Nephron progenitor cell (in vitro differentiated cells): ENCODE measurements at regions not wholly inside any gene's neighbourhood (a gene's known extent, or its start where the extent isn't known, plus 50 kb on each side); places are given as distances from the start of the nearest gene placed in this dataset.

Experiments used
- DNase-seq: peaks from one replicate; pipeline ENCODE4 v3.0.0; 2021
- H3K27ac Mint-ChIP-seq: 2 replicates; pipeline ENCODE4 v1.8.0; 2021; ENCODE audit warnings: mild to moderate bottlenecking, moderate library complexity, mixed read lengths
- H3K27me3 Mint-ChIP-seq: 2 replicates; pipeline ENCODE4 v1.8.0; 2021; ENCODE audit warnings: mild to moderate bottlenecking, low read depth, mixed read lengths; ENCODE audit not compliant: poor library complexity
- H3K36me3 Mint-ChIP-seq: 2 replicates; pipeline ENCODE4 v1.8.0; 2021; ENCODE audit warnings: low read depth, mixed read lengths
- H3K4me1 Mint-ChIP-seq: 2 replicates; pipeline ENCODE4 v1.8.0; 2021; ENCODE audit warnings: mixed read lengths
- H3K4me3 Mint-ChIP-seq: 2 replicates; pipeline ENCODE4 v1.8.0; 2021; ENCODE audit warnings: mild to moderate bottlenecking, moderate library complexity, mixed read lengths
- H3K9me3 Mint-ChIP-seq: 2 replicates; pipeline ENCODE4 v1.8.0; 2021; ENCODE audit warnings: mild to moderate bottlenecking, moderate library complexity, mixed read lengths
- CTCF ChIP-seq: fragments of 200-600 bp; sonication (generic); IDR thresholded peaks from 2 replicates; pipeline ENCODE4 v1.5.0; 2021; ENCODE audit warnings: antibody characterized with exemption

- DNase-seq = no peak
- H3K27me3 Mint-ChIP-seq = peaks cover 3% of the 10 kb centered on the region
- TF ChIP-seq CTCF = no peak
Observed at GRCh38 chr11:92302770-92303169, 78.2 kb downstream of the FAT3 start.

GRCh38 chr11:92304271-92304670 is 79.7 kb downstream of the FAT3 start:
- DNase-seq = no peak
- H3K36me3 Mint-ChIP-seq = peaks cover 13% of the 10 kb centered on the region
- H3K9me3 Mint-ChIP-seq = no peaks in the 10 kb centered on the region
- H3K27me3 Mint-ChIP-seq = peaks cover 3% of the 10 kb centered on the region
- no peak for TF ChIP-seq CTCF
- H3K4me1 Mint-ChIP-seq = peaks cover 44% of the 10 kb centered on the region
- H3K27ac Mint-ChIP-seq = peak overlapping the region; percentile 81
- H3K4me3 Mint-ChIP-seq = no peak overlapping the region

More at GRCh38 chr11:92302770-92303169, 78.2 kb downstream of the FAT3 start:
- Mint-ChIP-seq H3K4me3 (no peak overlapping the region), H3K9me3 (no peaks in the 10 kb centered on the region), H3K27ac (no peak overlapping the region), H3K4me1 (peaks cover 44% of the 10 kb centered on the region), H3K36me3 (peaks cover 13% of the 10 kb centered on the region)

- peak overlapping the region; percentile 51 for H3K27ac Mint-ChIP-seq
- peaks cover 9% of the 10 kb centered on the region for H3K36me3 Mint-ChIP-seq
- H3K4me1 Mint-ChIP-seq = peaks cover 45% of the 10 kb centered on the region
- no peak for TF ChIP-seq CTCF
- DNase-seq = no peak
- no peak overlapping the region for H3K4me3 Mint-ChIP-seq
- peaks cover 3% of the 10 kb centered on the region for H3K27me3 Mint-ChIP-seq
- H3K9me3 Mint-ChIP-seq = no peaks in the 10 kb centered on the region
Observed at GRCh38 chr11:92306966-92307510, 82.4 kb downstream of the FAT3 start.

DNA sequence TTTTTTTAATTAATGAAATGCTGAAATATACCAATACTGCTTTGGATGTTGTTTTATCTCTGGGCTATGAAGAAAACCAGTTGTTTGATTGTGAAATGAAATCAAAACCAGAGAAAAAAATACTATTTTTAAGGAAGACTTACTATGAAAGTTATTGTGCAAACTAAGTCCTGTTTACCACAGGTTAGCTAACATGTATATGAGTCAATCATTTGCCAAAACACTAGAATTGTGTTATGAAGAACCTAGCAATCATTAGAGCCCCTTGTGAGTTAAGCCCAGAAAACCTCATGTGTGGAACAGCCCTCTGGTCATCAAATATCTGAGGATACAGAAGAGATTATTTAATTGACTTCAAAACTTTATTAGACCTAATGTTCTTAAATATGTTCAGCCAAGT is 83.7 kb downstream of the FAT3 start:
- Mint-ChIP-seq H3K27me3 (peaks cover 3% of the 10 kb centered on the region), H3K4me1 (peaks cover 44% of the 10 kb centered on the region), H3K4me3 (no peak overlapping the region), H3K36me3 (peaks cover 5% of the 10 kb centered on the region), H3K9me3 (no peaks in the 10 kb centered on the region), H3K27ac (no peak overlapping the region)
- TF ChIP-seq CTCF = no peak
- no peak for DNase-seq

DNA sequence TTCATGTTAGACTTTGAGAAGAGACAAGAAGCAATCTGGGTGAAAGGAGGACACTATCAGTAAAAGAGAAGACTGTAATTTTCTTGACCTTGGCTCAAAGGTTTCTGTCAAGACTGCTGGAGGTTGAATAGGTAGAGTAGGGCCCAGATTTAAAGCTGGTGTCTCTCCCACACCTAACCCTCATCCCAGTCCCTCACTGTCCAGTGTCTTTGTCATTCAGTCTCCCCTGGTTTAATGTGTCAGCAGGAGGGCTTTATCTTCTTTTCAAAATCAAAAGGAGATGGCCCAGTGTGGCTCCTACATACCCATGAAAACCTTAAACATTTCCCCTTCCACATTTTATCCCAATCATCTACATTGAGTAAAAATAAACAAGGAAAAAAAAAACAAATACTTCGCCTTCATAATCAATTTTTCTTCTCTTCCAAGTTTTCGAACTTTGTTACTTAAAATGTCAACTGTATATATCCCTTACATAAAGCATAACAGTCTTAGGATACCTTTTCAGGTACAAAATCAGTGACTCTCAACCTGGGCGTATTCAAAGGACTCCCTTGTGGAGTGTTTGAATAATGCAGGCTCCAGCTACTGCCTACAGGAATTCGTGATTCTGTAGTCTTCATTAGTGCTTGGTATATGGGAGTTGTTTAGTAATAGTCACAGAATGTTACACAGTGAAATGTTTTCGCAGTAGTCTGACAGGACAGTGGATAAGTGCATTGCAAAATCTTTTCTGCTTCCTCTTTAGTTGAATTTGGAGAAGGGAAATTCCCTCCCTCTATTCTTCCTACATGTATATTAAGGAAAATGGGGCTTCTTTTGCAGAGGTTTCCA is 87.2 kb downstream of the FAT3 start:
- H3K36me3 Mint-ChIP-seq = peaks cover 14% of the 10 kb centered on the region
- TF ChIP-seq CTCF = no peak
- no peaks in the 10 kb centered on the region for H3K27me3 Mint-ChIP-seq
- peaks cover 57% of the 10 kb centered on the region for H3K4me1 Mint-ChIP-seq
- no peaks in the 10 kb centered on the region for H3K9me3 Mint-ChIP-seq
- no peak for DNase-seq
- no peak overlapping the region for H3K4me3 Mint-ChIP-seq
- H3K27ac Mint-ChIP-seq = no peak overlapping the region
